WTC11 (cell line): ENCODE measurements at regions not wholly inside any gene's neighbourhood (a gene's known extent, or its start where the extent isn't known, plus 50 kb on each side); places are given as distances from the start of the nearest gene placed in this dataset.

Experiments
- NR2C2 ChIP-seq: sonication (generic); formaldehyde crosslinking; IDR thresholded peaks from 2 replicates; pipeline ENCODE4 v1.8.0; 2022; ENCODE audit warnings: mild to moderate bottlenecking, missing genetic modification reagents
- ZNF121 ChIP-seq: sonication (generic); formaldehyde crosslinking; IDR thresholded peaks from 2 replicates; pipeline ENCODE4 v1.8.0; 2023; ENCODE audit warnings: missing genetic modification reagents

GRCh38 chr7:41239596-41239995, 463.3 kb downstream of the INHBA start:
- TF ChIP-seq NR2C2 (CRISPR knock-in tag) (no peak), ZNF121 (CRISPR knock-in tag) (no peak)
